Endodermal cell (in vitro differentiated cells): ENCODE measurements at regions not wholly inside any gene's neighbourhood (a gene's known extent, or its start where the extent isn't known, plus 50 kb on each side); places are given as distances from the start of the nearest gene placed in this dataset.
"Not testable (repeated sequence)": the region's sequence is repeated elsewhere in the genome, so short reads cannot be mapped to it uniquely, and the experiment has no call there.

Source experiments
- DNase-seq: peaks from one replicate; pipeline ENCODE4 v3.0.0-alpha.2; 2017
- H3K27ac ChIP-seq: 2 replicates; pipeline ENCODE4 v1.5.1; 2013; ENCODE audit warnings: mild to moderate bottlenecking, low read depth, low read length, moderate library complexity
- H3K27me3 ChIP-seq: 2 replicates; pipeline ENCODE4 v1.6.1; 2013; ENCODE audit warnings: mild to moderate bottlenecking, low read length, moderate library complexity; ENCODE audit not compliant: insufficient read depth, control insufficient read depth, poor library complexity, severe bottlenecking
- H3K36me3 ChIP-seq: 2 replicates; pipeline ENCODE4 v1.7.0; 2013; ENCODE audit warnings: mild to moderate bottlenecking, low read length, moderate library complexity; ENCODE audit not compliant: control insufficient read depth, insufficient read depth
- H3K4me1 ChIP-seq: one replicate; pipeline ENCODE4 v1.7.0; 2013; ENCODE audit warnings: low read length; ENCODE audit not compliant: control insufficient read depth, insufficient read depth
- H3K4me3 ChIP-seq: 2 replicates; pipeline ENCODE4 v1.5.1; 2013; ENCODE audit warnings: mild to moderate bottlenecking, low read length, moderate library complexity
- H3K9ac ChIP-seq: 2 replicates; pipeline ENCODE4 v1.6.1; 2013; ENCODE audit warnings: mild to moderate bottlenecking, low read length, moderate library complexity; ENCODE audit not compliant: poor library complexity, severe bottlenecking; ENCODE audit errors: extremely low read depth
- H3K9me3 ChIP-seq: 2 replicates; pipeline ENCODE4 v1.6.1; 2013; ENCODE audit warnings: mild to moderate bottlenecking, low read length, moderate library complexity; ENCODE audit not compliant: control insufficient read depth
- H3K27ac Mint-ChIP-seq: 2 replicates; pipeline ENCODE4 v1.8.0; 2020; ENCODE audit warnings: mixed read lengths
- H3K27me3 Mint-ChIP-seq: 2 replicates; pipeline ENCODE4 v1.8.0; 2021; ENCODE audit warnings: mild to moderate bottlenecking, mixed read lengths; ENCODE audit not compliant: insufficient read depth
- H3K36me3 Mint-ChIP-seq: 2 replicates; pipeline ENCODE4 v1.8.0; 2020; ENCODE audit warnings: low read depth, mixed read lengths
- H3K4me1 Mint-ChIP-seq: 2 replicates; pipeline ENCODE4 v1.8.0; 2020; ENCODE audit warnings: mixed read lengths
- H3K4me3 Mint-ChIP-seq: 2 replicates; pipeline ENCODE4 v1.8.0; 2020; ENCODE audit warnings: mild to moderate bottlenecking, moderate library complexity, mixed read lengths
- H3K9me3 Mint-ChIP-seq: 2 replicates; pipeline ENCODE4 v1.8.0; 2020; ENCODE audit warnings: mild to moderate bottlenecking, mixed read lengths
- CTCF ChIP-seq: fragments of 200-600 bp; sonication (generic); conservative IDR thresholded peaks from 2 replicates; pipeline ENCODE4 v1.5.0; 2021; ENCODE audit warnings: antibody characterized with exemption, mild to moderate bottlenecking
- WGBS, 2 experiments: methylation state at CpG; one replicate each; pipeline versions ENCODE4 v1.1.5 to v1.1.7; 2013; ENCODE audit warnings: missing lambda C conversion rate in 2 of 2, mixed read lengths in 1 of 2; ENCODE audit not compliant: insufficient coverage in 1 of 2, insufficient read length in 1 of 2; 5-methylcytosine and 5-hydroxymethylcytosine counted together

- Histone ChIP-seq H3K9ac (no peak overlapping the region), H3K36me3 (no peaks in the 10 kb centered on the region), H3K4me3 (no peak overlapping the region), H3K9me3 (no peaks in the 10 kb centered on the region), H3K27me3 (no peaks in the 10 kb centered on the region), H3K27ac (no peak overlapping the region), H3K4me1 (peaks cover 7% of the 10 kb centered on the region)
- H3K4me1 Mint-ChIP-seq, result peaks cover 28% of the 10 kb centered on the region
- no peak overlapping the region for H3K4me3 Mint-ChIP-seq
- DNase-seq, result no peak
- H3K27ac Mint-ChIP-seq, result no peak overlapping the region
- H3K9me3 Mint-ChIP-seq, result no peaks in the 10 kb centered on the region
- peaks cover 17% of the 10 kb centered on the region for H3K27me3 Mint-ChIP-seq
- no peaks in the 10 kb centered on the region for H3K36me3 Mint-ChIP-seq
- WGBS, 2 experiments, result 86 to 93% methylated on average over 5 to 6 of the region's 6 CpGs
- TF ChIP-seq CTCF, result no peak
Observed at GRCh38 chr7:131816391-131817007, 260.1 kb upstream of the PODXL start.

- TF ChIP-seq CTCF, result no peak
- Histone ChIP-seq H3K9me3 (no peaks in the 10 kb centered on the region), H3K36me3 (no peaks in the 10 kb centered on the region), H3K27ac (no peak overlapping the region), H3K27me3 (no peaks in the 10 kb centered on the region), H3K4me3 (no peak overlapping the region), H3K4me1 (no peaks in the 10 kb centered on the region), H3K9ac (no peak overlapping the region)
- no peak overlapping the region for H3K27ac Mint-ChIP-seq
- peaks cover 3% of the 10 kb centered on the region for H3K27me3 Mint-ChIP-seq
- no peak overlapping the region for H3K4me3 Mint-ChIP-seq
- H3K4me1 Mint-ChIP-seq, result no peaks in the 10 kb centered on the region
- H3K9me3 Mint-ChIP-seq, result no peaks in the 10 kb centered on the region
- WGBS, 2 experiments, result 93 to 100% methylated on average over 1 of the region's 2 CpGs
- DNase-seq, result no peak
- no peaks in the 10 kb centered on the region for H3K36me3 Mint-ChIP-seq
Observed at GRCh38 chr7:131808736-131809135, 252.3 kb upstream of the PODXL start.

- not testable (repeated sequence) for H3K4me3 Mint-ChIP-seq, H3K4me3 ChIP-seq, H3K27me3 Mint-ChIP-seq, DNase-seq, H3K27me3 ChIP-seq, H3K36me3 Mint-ChIP-seq, H3K36me3 ChIP-seq, H3K9me3 ChIP-seq, H3K9ac ChIP-seq, H3K27ac ChIP-seq, H3K9me3 Mint-ChIP-seq, H3K4me1 Mint-ChIP-seq, H3K4me1 ChIP-seq, H3K27ac Mint-ChIP-seq
- 83 to 91% methylated on average over 8 of the region's 8 CpGs for whole genome bisulfite sequencing, 2 experiments
Observed at GRCh38 chr7:131808156-131808555, 251.7 kb upstream of the PODXL start.

GRCh38 chr7:131803816-131804215 is 247.4 kb upstream of the PODXL start:
- Mint-ChIP-seq H3K4me3 (no peak overlapping the region), H3K27me3 (peaks cover 7% of the 10 kb centered on the region), H3K4me1 (peaks cover 17% of the 10 kb centered on the region), H3K36me3 (no peaks in the 10 kb centered on the region), H3K27ac (no peak overlapping the region), H3K9me3 (no peaks in the 10 kb centered on the region)
- H3K27ac ChIP-seq, result no peak overlapping the region
- DNase-seq, result no peak
- WGBS, 2 experiments, result 86 to 100% methylated on average over 2 to 6 of the region's 7 CpGs
- no peaks in the 10 kb centered on the region for H3K27me3 ChIP-seq
- peaks cover 23% of the 10 kb centered on the region for H3K4me1 ChIP-seq
- TF ChIP-seq CTCF, result no peak
- H3K9ac ChIP-seq, result no peak overlapping the region
- no peaks in the 10 kb centered on the region for H3K9me3 ChIP-seq
- H3K4me3 ChIP-seq, result no peak overlapping the region
- H3K36me3 ChIP-seq, result no peaks in the 10 kb centered on the region
